ENCODE measurements at regions not wholly inside any gene's neighbourhood (a gene's known extent, or its start where the extent isn't known, plus 50 kb on each side); places are given as distances from the start of the nearest gene placed in this dataset.

DNA sequence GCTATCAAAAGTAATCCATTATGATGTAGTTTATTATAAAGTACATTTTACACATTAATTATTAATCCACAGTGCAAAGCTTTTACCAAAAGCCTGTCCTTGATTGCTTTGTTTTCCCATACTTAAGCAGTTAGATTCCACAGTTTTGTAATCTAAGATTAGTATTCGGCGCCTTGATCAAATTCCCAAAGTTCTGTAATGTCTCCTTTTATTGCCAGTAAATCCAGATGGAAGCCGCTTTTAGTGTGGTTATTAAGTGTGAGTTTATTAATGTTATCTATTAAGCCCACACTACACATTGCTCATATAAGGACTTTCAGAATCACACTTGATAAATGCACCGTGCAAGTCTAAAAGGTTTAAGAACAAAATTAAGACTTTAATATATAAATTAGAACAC is 199.2 kb upstream of the PKN2 start:
- TF ChIP-seq EZH2 (IDR thresholded peaks at IDR 0.05; ENCODE audit: borderline replicate concordance, low read depth, low read length, poor library complexity, severe bottlenecking) (no peak), CTCF (conservative IDR thresholded peaks at IDR 0.05; ENCODE audit: low read depth, low read length) (no peak)

Measured in A673 (cell line).